GM12891 (cell line): ENCODE measurements at regions not wholly inside any gene's neighbourhood (a gene's known extent, or its start where the extent isn't known, plus 50 kb on each side); places are given as distances from the start of the nearest gene placed in this dataset.

Experiments
- PAX5 ChIP-seq: IDR thresholded peaks from 2 replicates; pipeline ENCODE4 v1.6.1; 2011; ENCODE audit warnings: low read length, moderate library complexity, mild to moderate bottlenecking; ENCODE audit not compliant: insufficient read depth, severe bottlenecking
- POLR2A ChIP-seq: IDR thresholded peaks from 2 replicates; pipeline ENCODE4 v1.6.1; 2011; ENCODE audit warnings: low read depth, low read length, control low read depth
- POLR2AphosphoS5 ChIP-seq: IDR thresholded peaks from 2 replicates; pipeline ENCODE4 v1.6.1; 2011; ENCODE audit warnings: low read depth, low read length, control low read depth
- POU2F2 ChIP-seq: IDR thresholded peaks from 2 replicates; pipeline ENCODE4 v1.6.1; 2011; ENCODE audit warnings: low read depth, mild to moderate bottlenecking, control low read depth, low read length, moderate library complexity
- SPI1 ChIP-seq: IDR thresholded peaks from 2 replicates; pipeline ENCODE4 v1.6.1; 2011; ENCODE audit warnings: low read depth, low read length, control low read depth
- TAF1 ChIP-seq: IDR thresholded peaks from 2 replicates; pipeline ENCODE4 v1.6.1; 2011; ENCODE audit warnings: low read depth, low read length, control low read depth

DNA sequence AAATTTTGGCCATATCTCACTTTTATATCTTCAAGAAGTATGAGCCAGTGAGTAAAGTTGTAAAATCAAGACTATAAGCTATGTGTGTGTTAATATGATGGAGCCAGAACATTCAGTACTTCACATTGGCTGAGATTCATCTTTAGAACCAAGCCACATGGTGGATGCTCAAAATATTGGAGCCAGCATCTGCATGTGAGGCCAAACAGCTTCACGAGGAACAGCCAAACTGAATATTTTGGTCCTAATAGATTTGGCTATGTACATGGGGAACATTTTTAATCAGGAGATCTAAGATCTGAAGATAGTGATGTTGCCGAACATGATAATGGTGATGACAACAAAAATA is 1089.8 kb downstream of the TUSC7 start:
- TF ChIP-seq POLR2AphosphoS5 = no peak
- TF ChIP-seq TAF1 = no peak
- no peak for TF ChIP-seq POLR2A
- no peak for TF ChIP-seq PAX5
- TF ChIP-seq POU2F2 = no peak
- no peak for TF ChIP-seq SPI1
